Activated CD8-positive, alpha-beta memory T cell treated with anti-CD3 and anti-CD28 coated beads for 4 hours (primary cell): ENCODE measurements at regions not wholly inside any gene's neighbourhood (a gene's known extent, or its start where the extent isn't known, plus 50 kb on each side); places are given as distances from the start of the nearest gene placed in this dataset.
"Not testable (repeated sequence)": the region's sequence is repeated elsewhere in the genome, so short reads cannot be mapped to it uniquely, and the experiment has no call there.

Experiments used
- DNase-seq, 2 donors: peaks; one replicate each; pipeline ENCODE4 v3.0.0-alpha.2; 2020; ENCODE audit warnings: low read depth in 2 of 2

- no peak for DNase-seq
Measured at GRCh38 chr10:27388761-27389399, 115.2 kb upstream of the RAB18 start.

DNA sequence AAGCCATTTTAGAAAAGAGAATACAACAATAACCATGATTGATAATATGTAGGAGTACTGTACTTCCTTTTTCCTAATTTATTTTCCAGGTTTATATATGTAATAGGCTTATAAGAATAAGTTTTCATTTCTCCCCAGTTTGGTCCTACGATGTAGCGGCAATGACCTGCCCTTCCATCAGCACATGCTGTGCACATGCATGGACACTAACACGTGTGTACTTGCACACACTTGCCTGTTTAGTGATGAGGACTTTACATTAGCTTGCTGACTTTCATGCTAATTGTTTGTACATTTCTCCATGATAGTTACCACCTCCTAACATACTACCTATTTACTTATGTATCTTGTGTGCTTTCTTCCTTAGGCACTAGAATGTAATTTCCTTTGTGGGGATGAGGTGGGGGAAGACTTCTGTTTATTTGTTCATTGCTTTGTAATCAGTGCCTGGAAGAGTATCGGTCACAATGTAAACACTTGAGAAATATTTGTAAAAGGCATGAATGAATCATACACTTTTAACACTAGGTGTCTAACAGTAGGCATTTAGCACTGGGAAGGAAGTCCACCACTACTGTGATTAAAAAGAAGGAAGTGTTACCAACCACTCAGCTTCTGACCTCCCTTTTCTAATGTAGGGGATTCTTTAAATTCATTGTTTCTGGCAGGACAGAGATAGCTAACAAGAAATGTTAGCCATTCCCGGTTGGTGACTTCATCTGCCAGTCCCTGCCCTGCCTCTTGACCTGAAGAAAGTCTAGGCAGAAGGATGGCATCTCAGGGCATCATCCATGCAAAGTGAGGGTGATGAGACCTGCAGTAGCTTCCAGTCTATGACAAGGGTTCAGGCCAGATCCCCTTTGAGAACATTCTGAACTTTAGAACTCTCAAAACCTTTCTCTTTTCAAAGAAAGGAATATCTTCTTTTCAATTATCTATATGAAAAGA is 120.2 kb upstream of the RAB18 start:
- DNase-seq: no peak

DNA sequence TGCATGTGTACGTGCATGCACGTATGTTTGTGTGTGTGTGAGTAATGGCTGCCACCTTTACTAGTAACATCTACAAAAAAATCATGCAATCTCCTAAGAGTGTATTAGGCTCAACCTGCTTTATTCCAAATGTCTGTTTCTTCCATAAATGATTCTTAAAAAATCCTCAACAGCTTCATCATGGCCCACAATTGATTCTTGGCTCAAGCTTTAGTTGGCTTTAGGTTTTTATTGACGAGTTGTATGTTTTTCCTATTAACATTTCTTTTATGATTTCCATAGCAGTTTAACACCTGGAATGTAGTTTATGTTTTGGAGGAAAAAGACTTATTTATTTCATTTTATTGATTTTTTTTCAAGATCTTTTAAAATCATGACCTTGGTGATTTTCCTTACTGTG is 121.9 kb upstream of the RAB18 start:
- DNase-seq: no peak

- DNase-seq: no peak
Measured at GRCh38 chr10:27380929-27381358, 123.2 kb upstream of the RAB18 start.

DNA sequence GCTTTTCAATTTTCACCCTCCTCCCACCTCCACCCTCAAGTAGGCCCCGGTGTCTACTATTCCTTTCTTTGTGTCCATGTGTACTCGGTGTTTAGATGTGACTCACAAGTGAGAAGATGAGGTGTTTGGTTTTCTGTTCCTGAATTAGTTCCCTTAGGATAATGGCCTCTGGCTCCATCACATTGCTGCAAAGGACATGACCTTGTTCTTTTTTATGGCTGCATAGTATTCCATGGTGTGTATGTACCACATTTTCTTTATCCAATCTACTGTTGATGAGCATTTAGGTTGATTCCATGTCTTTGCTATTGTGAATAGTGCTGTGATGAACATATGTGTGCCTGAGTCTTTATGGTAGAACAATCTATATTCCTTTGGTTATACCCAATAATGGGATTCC is 125.1 kb upstream of the RAB18 start:
- not testable (repeated sequence) for DNase-seq

DNA sequence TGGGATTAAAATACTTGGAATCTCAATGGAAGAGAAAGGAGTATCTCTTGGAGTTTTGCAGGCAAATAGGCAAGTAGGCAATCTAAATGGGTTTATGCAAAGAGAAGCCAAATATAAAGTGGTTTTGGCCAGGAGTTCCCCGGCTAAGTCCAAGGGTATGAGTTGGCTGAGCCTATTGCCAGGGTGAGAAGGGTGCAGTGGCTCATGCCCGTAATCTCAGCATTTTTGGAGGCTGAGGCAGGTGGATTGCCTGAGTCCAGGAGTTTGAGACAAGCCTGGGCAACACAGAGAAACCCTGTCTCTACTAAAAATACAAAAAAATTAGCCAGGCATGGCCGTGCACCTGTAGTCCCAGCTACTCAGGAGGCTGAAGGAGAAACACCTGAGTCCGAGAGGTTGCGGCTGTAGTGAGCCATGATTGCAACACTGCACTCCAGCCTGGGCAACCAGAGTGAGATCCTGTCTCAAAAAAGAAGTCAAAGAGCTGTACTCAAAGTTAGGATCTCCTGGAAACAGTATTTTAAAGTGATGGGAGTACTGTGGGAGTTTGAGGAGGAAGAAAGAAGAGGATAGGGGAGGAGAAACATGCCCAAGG is 130.4 kb upstream of the RAB18 start:
- DNase-seq: no peak

- no peak for DNase-seq
Measured at GRCh38 chr10:27372095-27372494, 131.5 kb upstream of the ACBD5 start.

DNA sequence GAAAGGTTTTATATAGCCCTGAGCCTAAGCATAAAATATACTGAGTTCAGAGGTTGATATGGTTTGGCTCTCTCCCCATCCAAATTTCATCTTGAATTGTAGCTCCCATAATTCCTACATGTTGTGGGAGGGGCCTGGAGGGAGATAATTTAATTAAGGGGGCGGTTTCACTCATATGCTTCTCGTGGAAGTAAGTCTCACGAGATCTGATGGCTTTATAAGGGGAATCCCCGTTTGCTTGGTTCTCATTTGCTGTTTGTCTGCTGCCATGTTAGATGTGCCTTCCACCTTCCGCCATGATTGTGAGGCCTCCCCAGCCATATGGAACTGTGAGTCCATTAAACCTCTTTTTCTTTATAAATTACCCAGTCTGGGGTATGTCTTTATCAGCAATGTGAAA is 130.8 kb upstream of the ACBD5 start:
- DNase-seq: not testable (repeated sequence)

DNA sequence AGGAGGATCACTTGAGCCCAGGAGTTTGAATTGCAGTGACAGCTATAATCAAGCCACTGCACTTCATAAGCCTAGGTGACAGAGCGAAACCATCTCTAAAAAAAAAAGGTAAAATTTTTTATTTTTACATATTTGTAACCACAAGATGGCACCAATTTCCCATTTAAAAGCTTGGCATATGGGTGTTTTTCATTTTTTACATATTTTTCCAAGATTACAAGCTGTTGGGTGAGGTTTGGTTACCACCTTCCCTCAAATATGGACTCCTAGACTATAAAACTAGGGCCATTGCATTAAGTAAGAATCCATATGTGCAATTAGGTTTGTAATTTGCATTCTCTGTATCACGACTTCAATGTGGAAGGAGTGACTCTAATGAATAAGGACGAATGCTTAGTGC is 129.3 kb upstream of the ACBD5 start:
- no peak for DNase-seq

DNA sequence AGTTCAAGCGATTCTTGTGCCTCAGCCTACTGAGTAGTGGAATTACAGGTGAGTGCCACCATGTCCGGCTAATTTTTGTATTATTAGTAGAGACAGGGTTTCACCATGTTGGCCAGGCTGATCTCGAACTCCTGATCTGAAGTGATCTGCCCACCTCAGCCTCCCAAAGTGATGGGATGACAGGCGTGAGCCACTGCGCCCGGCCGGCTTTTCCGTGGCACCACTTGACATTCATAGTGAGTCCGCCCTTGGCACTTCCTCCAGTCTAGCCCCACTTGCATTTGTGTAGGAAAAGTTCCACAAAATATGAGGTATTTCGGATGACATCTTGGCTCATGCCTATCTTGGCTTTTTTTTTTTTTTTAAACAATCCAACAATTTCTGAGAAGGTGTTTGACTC is 128.1 kb upstream of the ACBD5 start:
- no peak for DNase-seq

GRCh38 chr10:27366769-27367168 is 126.2 kb upstream of the ACBD5 start:
- no peak for DNase-seq

DNA sequence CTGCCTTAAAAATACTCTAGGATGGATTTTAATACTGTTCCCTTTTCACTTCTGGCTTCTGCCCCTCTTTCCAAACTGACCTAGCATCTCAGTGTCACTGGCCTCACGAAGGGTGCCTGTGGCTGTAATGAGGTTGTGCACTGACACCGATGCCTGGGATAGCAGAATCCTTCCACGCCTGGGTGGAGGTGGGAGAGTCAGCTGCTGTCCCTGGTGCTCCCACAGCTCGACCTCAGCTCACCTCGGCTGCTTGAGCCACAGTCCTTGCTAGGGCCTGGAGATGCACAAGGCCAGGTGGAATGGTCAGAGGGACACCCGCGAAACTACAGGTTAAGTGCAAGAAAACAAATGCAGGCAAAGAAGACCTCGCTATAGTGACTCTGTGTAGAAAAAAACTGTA is 123.4 kb upstream of the ACBD5 start:
- no peak for DNase-seq

GRCh38 chr10:27360581-27361172 is 120.1 kb upstream of the ACBD5 start:
- DNase-seq: peak; percentile 52 to 68

DNA sequence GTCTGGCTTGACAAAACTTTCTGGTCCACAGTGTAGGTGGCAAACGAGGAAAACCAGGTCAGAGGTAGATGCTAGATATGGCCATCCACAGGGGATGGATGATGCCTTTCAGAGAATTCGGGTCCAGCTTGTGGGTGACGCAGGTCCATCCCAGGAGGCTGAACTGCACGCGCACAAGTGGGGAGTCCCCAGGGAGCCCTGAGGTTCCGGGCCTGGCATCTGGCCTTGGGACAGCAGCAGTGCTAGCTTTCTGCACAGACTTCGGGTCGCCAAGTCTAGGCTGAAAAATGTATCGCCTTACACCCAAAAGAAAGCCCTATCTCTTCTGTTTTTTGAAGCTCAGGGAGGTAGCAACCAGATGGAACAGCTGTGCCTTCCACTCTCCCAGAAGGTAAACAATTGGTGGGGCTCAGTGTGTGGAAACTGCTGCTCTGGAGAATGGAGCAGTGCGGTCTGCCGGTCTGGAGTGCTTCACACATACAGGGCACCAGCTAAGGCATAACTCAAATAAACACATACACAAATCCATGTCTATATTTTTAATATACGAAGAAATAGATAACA is 119.3 kb upstream of the ACBD5 start:
- DNase-seq: no peak

- DNase-seq: no peak
Measured at GRCh38 chr10:27356738-27357137, 116.1 kb upstream of the ACBD5 start.

DNA sequence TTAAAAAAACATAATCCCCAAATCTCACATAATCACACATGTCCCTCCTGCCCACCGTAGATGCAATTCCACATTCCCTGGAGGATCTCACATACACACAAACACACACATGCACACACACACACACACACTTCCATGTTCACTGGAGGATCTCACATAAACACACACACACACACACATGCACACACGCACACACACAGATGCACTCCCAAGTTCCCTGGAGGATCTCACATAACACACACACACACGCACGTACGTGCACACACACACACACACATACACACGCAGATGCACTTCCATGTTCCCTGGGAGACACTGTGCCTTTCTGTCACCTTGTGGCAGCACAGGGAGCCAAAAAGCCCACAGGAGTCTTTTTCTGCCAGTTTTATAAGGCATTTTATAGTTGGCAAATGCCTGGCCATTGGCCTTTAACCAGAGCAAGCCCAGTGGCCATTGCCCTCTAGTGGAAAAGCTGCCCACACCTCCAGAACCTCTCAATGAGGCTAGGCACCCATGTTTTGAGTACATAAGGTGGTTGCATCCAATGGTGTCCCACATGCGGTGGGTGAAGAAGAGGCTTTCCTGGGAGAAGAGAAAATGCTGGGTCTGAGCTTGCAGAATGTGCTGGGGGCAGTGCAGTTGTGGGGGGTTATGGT is 115.4 kb upstream of the ACBD5 start:
- DNase-seq: no peak

DNA sequence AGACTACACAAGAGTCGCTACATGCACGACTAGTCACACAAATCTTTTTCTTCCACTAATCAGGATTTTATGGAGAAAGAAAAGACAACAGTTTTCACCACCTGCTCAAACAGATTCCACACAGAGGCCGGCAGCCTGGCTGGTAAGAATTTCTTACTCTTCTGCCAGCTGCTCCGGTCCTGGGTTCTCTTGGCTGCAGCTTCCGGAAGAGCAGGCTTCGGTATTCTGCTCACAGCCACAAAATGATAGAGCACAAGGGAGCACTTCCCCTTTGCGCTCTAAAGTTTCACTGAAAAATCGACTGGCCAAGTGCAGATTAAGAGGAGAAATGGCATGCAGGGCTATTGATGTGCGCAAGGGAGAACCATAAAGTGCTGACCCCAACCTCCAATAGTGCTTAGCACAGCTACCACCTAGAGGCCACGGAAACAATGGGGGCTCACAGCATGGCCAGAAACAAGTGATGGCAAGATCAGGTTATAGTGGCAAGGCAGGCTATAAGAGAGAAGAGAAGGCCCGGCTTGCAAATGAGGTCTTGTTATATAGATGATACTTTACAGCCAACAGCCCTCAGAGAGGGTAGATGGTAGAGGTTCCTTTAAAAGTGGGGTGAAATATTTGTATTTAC is 114.2 kb upstream of the ACBD5 start:
- not testable (repeated sequence) for DNase-seq

DNA sequence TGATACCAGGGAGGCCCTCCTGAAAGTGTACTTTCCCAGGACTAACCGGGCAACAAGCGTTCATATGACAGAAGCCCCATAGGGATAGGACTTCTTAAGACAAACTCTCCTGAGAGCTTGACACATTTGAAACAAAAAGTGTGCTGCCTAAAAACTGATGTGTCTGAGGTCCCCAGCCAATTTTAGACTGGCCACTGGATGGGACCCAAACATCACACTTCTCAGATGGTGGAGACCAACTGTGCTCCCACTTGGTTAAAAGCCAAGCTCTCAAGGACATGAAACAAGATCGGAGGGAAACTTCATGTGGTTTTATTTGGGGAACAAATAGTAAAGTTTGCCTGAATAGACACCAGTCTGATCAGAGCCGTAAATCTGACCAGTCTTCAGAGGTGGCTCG is 113.5 kb upstream of the ACBD5 start:
- DNase-seq: not testable (repeated sequence)

GRCh38 chr10:27349987-27350386 is 109.4 kb upstream of the ACBD5 start:
- DNase-seq: no peak

GRCh38 chr10:27347827-27348207 is 107.2 kb upstream of the ACBD5 start:
- not testable (repeated sequence) for DNase-seq

GRCh38 chr10:27345455-27345920 is 104.9 kb upstream of the ACBD5 start:
- no peak for DNase-seq
